ENCODE measurements at regions not wholly inside any gene's neighbourhood (a gene's known extent, or its start where the extent isn't known, plus 50 kb on each side); places are given as distances from the start of the nearest gene placed in this dataset.

DNA sequence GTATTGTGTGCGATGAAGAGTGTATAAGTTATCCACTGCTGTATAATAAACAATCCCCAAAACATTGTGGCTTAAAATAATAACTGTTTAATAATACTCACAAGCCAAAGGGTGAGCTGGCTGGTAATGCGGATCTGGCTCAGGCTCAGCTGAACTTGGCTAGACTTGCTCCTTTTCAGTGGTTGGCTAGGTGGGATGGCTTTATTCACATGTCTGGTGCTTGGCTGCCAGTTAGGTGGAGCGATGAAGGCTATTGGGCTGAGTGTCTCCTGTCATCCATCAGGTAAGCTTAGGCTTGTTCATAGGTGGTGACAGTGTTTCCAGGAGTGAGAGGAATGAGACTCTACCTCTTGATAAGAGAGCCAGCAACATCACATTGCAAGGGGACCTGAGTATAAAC, 135.0 kb upstream of the ASCC3 start:
- Histone ChIP-seq H3K27me3 (ENCODE audit: control insufficient read depth in 4 of 4, insufficient read depth in 4 of 4, low read length in 3 of 4) (no peaks in the 10 kb centered on the region), H3K36me3 (ENCODE audit: control insufficient read depth in 4 of 4, insufficient read depth in 3 of 4, low read depth in 1 of 4, low read length in 3 of 4) (no peaks in the 10 kb centered on the region), H3K9ac (ENCODE audit: low read depth in 1 of 2, low read length in 2 of 2) (no peak overlapping the region), H3K4me1 (ENCODE audit: control insufficient read depth in 4 of 4, insufficient read depth in 4 of 4, low read length in 3 of 4) (peaks cover 0 to 18% (median 5%) of the 10 kb centered on the region in 4 donors), H3K4me3 (ENCODE audit: low read depth in 1 of 3, low read length in 3 of 3) (no peak overlapping the region), H3K27ac (ENCODE audit: low read depth in 1 of 2, low read length in 2 of 2) (no peak overlapping the region), H3K9me3 (ENCODE audit: control insufficient read depth in 4 of 4, low read length in 3 of 4) (no peaks in the 10 kb centered on the region)
- TF ChIP-seq TAF1 (conservative IDR thresholded peaks at IDR 0.05) (no peak), FOXA2 (IDR thresholded peaks at IDR 0.05) (no peak), RXRA (IDR thresholded peaks at IDR 0.05) (no peak), YY1 (IDR thresholded peaks at IDR 0.05) (no peak), RAD21 (IDR thresholded peaks at IDR 0.05) (no peak), NR2F2 (IDR thresholded peaks at IDR 0.05) (no peak), JUND (IDR thresholded peaks at IDR 0.05) (no peak), FOXA1 (IDR thresholded peaks at IDR 0.05) (no peak), HNF4G (IDR thresholded peaks at IDR 0.05) (no peak), EGR1 (IDR thresholded peaks at IDR 0.05; ENCODE audit: low read depth in 2 of 2) (no peak), HNF4A (conservative IDR thresholded peaks at IDR 0.05) (no peak), GABPA (IDR thresholded peaks at IDR 0.05 in 1 of 2, conservative IDR thresholded peaks at IDR 0.05 in 1 of 2) (no peak)
- TF ChIP-seq, protein P1, sequence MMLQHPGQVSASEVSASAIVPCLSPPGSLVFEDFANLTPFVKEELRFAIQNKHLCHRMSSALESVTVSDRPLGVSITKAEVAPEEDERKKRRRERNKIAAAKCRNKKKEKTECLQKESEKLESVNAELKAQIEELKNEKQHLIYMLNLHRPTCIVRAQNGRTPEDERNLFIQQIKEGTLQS (IDR thresholded peaks at IDR 0.05), result no peak
- TF ChIP-seq, protein P2, sequence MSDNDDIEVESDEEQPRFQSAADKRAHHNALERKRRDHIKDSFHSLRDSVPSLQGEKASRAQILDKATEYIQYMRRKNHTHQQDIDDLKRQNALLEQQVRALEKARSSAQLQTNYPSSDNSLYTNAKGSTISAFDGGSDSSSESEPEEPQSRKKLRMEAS (IDR thresholded peaks at IDR 0.05), result no peak
- TF ChIP-seq, protein P3, sequence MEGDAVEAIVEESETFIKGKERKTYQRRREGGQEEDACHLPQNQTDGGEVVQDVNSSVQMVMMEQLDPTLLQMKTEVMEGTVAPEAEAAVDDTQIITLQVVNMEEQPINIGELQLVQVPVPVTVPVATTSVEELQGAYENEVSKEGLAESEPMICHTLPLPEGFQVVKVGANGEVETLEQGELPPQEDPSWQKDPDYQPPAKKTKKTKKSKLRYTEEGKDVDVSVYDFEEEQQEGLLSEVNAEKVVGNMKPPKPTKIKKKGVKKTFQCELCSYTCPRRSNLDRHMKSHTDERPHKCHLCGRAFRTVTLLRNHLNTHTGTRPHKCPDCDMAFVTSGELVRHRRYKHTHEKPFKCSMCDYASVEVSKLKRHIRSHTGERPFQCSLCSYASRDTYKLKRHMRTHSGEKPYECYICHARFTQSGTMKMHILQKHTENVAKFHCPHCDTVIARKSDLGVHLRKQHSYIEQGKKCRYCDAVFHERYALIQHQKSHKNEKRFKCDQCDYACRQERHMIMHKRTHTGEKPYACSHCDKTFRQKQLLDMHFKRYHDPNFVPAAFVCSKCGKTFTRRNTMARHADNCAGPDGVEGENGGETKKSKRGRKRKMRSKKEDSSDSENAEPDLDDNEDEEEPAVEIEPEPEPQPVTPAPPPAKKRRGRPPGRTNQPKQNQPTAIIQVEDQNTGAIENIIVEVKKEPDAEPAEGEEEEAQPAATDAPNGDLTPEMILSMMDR (IDR thresholded peaks at IDR 0.05; ENCODE audit: low read depth, low read length, missing input control), result no peak
- TF ChIP-seq, protein P4, sequence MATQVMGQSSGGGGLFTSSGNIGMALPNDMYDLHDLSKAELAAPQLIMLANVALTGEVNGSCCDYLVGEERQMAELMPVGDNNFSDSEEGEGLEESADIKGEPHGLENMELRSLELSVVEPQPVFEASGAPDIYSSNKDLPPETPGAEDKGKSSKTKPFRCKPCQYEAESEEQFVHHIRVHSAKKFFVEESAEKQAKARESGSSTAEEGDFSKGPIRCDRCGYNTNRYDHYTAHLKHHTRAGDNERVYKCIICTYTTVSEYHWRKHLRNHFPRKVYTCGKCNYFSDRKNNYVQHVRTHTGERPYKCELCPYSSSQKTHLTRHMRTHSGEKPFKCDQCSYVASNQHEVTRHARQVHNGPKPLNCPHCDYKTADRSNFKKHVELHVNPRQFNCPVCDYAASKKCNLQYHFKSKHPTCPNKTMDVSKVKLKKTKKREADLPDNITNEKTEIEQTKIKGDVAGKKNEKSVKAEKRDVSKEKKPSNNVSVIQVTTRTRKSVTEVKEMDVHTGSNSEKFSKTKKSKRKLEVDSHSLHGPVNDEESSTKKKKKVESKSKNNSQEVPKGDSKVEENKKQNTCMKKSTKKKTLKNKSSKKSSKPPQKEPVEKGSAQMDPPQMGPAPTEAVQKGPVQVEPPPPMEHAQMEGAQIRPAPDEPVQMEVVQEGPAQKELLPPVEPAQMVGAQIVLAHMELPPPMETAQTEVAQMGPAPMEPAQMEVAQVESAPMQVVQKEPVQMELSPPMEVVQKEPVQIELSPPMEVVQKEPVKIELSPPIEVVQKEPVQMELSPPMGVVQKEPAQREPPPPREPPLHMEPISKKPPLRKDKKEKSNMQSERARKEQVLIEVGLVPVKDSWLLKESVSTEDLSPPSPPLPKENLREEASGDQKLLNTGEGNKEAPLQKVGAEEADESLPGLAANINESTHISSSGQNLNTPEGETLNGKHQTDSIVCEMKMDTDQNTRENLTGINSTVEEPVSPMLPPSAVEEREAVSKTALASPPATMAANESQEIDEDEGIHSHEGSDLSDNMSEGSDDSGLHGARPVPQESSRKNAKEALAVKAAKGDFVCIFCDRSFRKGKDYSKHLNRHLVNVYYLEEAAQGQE (IDR thresholded peaks at IDR 0.05), result no peak
- TF ChIP-seq, protein P5, sequence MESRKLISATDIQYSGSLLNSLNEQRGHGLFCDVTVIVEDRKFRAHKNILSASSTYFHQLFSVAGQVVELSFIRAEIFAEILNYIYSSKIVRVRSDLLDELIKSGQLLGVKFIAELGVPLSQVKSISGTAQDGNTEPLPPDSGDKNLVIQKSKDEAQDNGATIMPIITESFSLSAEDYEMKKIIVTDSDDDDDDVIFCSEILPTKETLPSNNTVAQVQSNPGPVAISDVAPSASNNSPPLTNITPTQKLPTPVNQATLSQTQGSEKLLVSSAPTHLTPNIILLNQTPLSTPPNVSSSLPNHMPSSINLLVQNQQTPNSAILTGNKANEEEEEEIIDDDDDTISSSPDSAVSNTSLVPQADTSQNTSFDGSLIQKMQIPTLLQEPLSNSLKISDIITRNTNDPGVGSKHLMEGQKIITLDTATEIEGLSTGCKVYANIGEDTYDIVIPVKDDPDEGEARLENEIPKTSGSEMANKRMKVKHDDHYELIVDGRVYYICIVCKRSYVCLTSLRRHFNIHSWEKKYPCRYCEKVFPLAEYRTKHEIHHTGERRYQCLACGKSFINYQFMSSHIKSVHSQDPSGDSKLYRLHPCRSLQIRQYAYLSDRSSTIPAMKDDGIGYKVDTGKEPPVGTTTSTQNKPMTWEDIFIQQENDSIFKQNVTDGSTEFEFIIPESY (IDR thresholded peaks at IDR 0.05), result no peak
- no peak for DNase-seq (ENCODE audit: low spot score)
- 59% methylated on average over 3 of the region's 3 CpGs for WGBS

DNA sequence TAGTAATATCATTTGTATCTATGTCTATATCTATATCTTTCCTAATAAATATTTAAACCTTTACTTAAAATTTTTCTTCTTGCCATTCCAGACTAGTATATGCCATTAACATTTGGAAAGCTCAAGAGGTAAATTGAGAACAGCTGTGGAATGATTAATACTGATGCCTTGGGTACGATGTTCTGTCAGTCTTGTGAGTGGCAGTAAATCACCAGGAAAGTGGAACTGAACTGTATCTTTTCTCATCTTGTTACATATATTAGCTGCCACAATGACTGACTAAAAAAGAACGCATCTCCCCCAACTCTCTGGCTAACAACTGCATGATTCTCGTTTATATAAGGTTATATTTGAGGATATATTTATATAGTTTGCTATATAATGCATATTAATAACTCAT, 137.0 kb upstream of the ASCC3 start:
- Histone ChIP-seq H3K9ac (ENCODE audit: low read depth in 1 of 2, low read length in 2 of 2) (no peak overlapping the region), H3K27me3 (ENCODE audit: control insufficient read depth in 4 of 4, insufficient read depth in 4 of 4, low read length in 3 of 4) (no peaks in the 10 kb centered on the region), H3K4me1 (ENCODE audit: control insufficient read depth in 4 of 4, insufficient read depth in 4 of 4, low read length in 3 of 4) (peaks cover 0 to 9% (median 5%) of the 10 kb centered on the region in 4 donors), H3K27ac (ENCODE audit: low read depth in 1 of 2, low read length in 2 of 2) (no peak overlapping the region), H3K36me3 (ENCODE audit: control insufficient read depth in 4 of 4, insufficient read depth in 3 of 4, low read depth in 1 of 4, low read length in 3 of 4) (no peaks in the 10 kb centered on the region), H3K9me3 (ENCODE audit: control insufficient read depth in 4 of 4, low read length in 3 of 4) (no peaks in the 10 kb centered on the region), H3K4me3 (ENCODE audit: low read depth in 1 of 3, low read length in 3 of 3) (no peak overlapping the region)
- no peak for DNase-seq (ENCODE audit: low spot score)
- 84% methylated on average over 3 of the region's 3 CpGs for WGBS
- TF ChIP-seq, protein P1 (IDR thresholded peaks at IDR 0.05), result no peak
- no peak for TF ChIP-seq RXRA (IDR thresholded peaks at IDR 0.05)
- no peak for TF ChIP-seq EGR1 (IDR thresholded peaks at IDR 0.05; ENCODE audit: low read depth in 2 of 2)
- TF ChIP-seq, protein P4 (IDR thresholded peaks at IDR 0.05), result no peak
- TF ChIP-seq TAF1 (conservative IDR thresholded peaks at IDR 0.05), result no peak
- no peak for TF ChIP-seq FOXA1 (IDR thresholded peaks at IDR 0.05)
- TF ChIP-seq, protein P3 (IDR thresholded peaks at IDR 0.05; ENCODE audit: low read depth, low read length, missing input control), result no peak
- no peak for TF ChIP-seq NR2F2 (IDR thresholded peaks at IDR 0.05)
- no peak for TF ChIP-seq SP1 (IDR thresholded peaks at IDR 0.05)
- no peak for TF ChIP-seq JUND (IDR thresholded peaks at IDR 0.05)
- no peak for TF ChIP-seq HNF4A (conservative IDR thresholded peaks at IDR 0.05)
